ENCODE measurements at regions not wholly inside any gene's neighbourhood (a gene's known extent, or its start where the extent isn't known, plus 50 kb on each side); places are given as distances from the start of the nearest gene placed in this dataset.

- no peak for TF ChIP-seq CTCF (IDR thresholded peaks at IDR 0.05)
- no peak for TF ChIP-seq POLR2A (IDR thresholded peaks at IDR 0.05)
- TF ChIP-seq POLR2AphosphoS5 (IDR thresholded peaks at IDR 0.05): no peak
- TF ChIP-seq EP300 (IDR thresholded peaks at IDR 0.05): no peak
These were observed 312.4 kb upstream of the AUTS2 start for GRCh38 chr7:69285854-69286253.
